ENCODE measurements at regions not wholly inside any gene's neighbourhood (a gene's known extent, or its start where the extent isn't known, plus 50 kb on each side); places are given as distances from the start of the nearest gene placed in this dataset.

- H3K4me1 ChIP-seq (ENCODE audit: control insufficient read depth, insufficient read depth, low read length): no peaks in the 10 kb centered on the region
- 94 to 98% methylated on average over 1 of the region's 2 CpGs for WGBS, 2 experiments
Measured at GRCh38 chr2:34308140-34308539, 709.0 kb upstream of the FAM98A start.

GRCh38 chr2:34307636-34308035 lies 708.5 kb upstream of the FAM98A start:
- H3K9me3 ChIP-seq (ENCODE audit: control insufficient read depth, low read length): no peaks in the 10 kb centered on the region
- 45 to 46% methylated on average over 2 of the region's 4 CpGs for WGBS, 2 experiments

More at GRCh38 chr2:34308140-34308539, 709.0 kb upstream of the FAM98A start:
- Histone ChIP-seq H3K36me3 (ENCODE audit: control insufficient read depth, insufficient read depth, low read length) (no peaks in the 10 kb centered on the region), H3K27ac (ENCODE audit: insufficient read depth, low read depth, low read length, poor library complexity, severe bottlenecking) (no peak overlapping the region), H3K9me3 (ENCODE audit: control insufficient read depth, low read length) (no peaks in the 10 kb centered on the region), H3K4me3 (ENCODE audit: insufficient read depth, low read depth, low read length) (no peak overlapping the region), H3K27me3 (ENCODE audit: control insufficient read depth, insufficient read depth, low read length, poor library complexity, severe bottlenecking) (no peaks in the 10 kb centered on the region)

DNA sequence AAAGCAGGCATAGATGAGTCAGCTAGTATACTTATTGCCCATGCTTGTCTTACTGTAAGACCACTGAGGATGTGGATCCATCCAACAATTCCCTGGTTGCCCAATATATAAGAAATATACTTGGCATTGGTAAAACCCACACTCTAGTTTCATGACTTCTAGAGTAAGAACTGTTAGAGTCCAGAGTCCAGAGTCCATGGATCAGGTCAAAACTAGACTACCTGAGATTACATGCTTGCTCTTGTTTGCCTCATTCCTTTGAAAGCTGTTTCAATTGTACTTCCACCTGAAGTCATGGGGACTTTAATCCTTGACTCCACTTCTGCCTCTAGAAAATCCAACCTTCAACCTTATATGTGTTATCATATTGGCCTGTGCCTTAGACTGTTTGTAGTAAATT lies 707.6 kb upstream of the FAM98A start:
- Histone ChIP-seq H3K4me1 (ENCODE audit: control insufficient read depth, insufficient read depth, low read length) (no peaks in the 10 kb centered on the region), H3K4me3 (ENCODE audit: insufficient read depth, low read depth, low read length) (no peak overlapping the region), H3K27ac (ENCODE audit: insufficient read depth, low read depth, low read length, poor library complexity, severe bottlenecking) (no peak overlapping the region), H3K36me3 (ENCODE audit: control insufficient read depth, insufficient read depth, low read length) (no peaks in the 10 kb centered on the region), H3K27me3 (ENCODE audit: control insufficient read depth, insufficient read depth, low read length, poor library complexity, severe bottlenecking) (no peaks in the 10 kb centered on the region), H3K9me3 (ENCODE audit: control insufficient read depth, low read length) (no peaks in the 10 kb centered on the region)

More at GRCh38 chr2:34307636-34308035, 708.5 kb upstream of the FAM98A start:
- Histone ChIP-seq H3K4me3 (ENCODE audit: insufficient read depth, low read depth, low read length) (no peak overlapping the region), H3K4me1 (ENCODE audit: control insufficient read depth, insufficient read depth, low read length) (no peaks in the 10 kb centered on the region), H3K27ac (ENCODE audit: insufficient read depth, low read depth, low read length, poor library complexity, severe bottlenecking) (no peak overlapping the region), H3K27me3 (ENCODE audit: control insufficient read depth, insufficient read depth, low read length, poor library complexity, severe bottlenecking) (no peaks in the 10 kb centered on the region), H3K36me3 (ENCODE audit: control insufficient read depth, insufficient read depth, low read length) (no peaks in the 10 kb centered on the region)

DNA sequence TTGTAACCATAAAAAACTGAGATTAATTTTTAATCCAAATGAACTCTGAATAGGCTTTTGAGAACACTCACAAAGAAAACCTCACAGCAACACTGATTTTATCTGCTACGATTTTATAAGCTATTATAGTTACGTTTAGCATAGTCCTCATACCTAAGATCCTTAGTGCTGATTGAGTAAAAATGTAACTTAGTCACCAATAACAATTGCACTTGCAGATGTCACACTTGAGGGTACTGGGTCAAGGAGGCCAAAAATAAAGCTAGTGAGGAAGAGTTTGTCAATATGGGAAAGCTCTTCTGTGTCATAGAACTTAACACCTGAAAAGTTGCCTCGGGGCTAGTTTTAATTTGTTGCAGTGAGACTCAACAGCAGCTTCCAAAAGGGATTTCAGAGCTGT lies 706.5 kb upstream of the FAM98A start:
- no peaks in the 10 kb centered on the region for H3K27me3 ChIP-seq (ENCODE audit: control insufficient read depth, insufficient read depth, low read length, poor library complexity, severe bottlenecking)
- no peaks in the 10 kb centered on the region for H3K9me3 ChIP-seq (ENCODE audit: control insufficient read depth, low read length)
- H3K27ac ChIP-seq (ENCODE audit: insufficient read depth, low read depth, low read length, poor library complexity, severe bottlenecking): no peak overlapping the region
- H3K4me1 ChIP-seq (ENCODE audit: control insufficient read depth, insufficient read depth, low read length): no peaks in the 10 kb centered on the region
- H3K4me3 ChIP-seq (ENCODE audit: insufficient read depth, low read depth, low read length): no peak overlapping the region
- no peaks in the 10 kb centered on the region for H3K36me3 ChIP-seq (ENCODE audit: control insufficient read depth, insufficient read depth, low read length)
- 87 to 91% methylated on average over 3 of the region's 3 CpGs for WGBS, 2 experiments

GRCh38 chr2:34294961-34295360 lies 695.9 kb upstream of the FAM98A start:
- no peaks in the 10 kb centered on the region for H3K4me1 ChIP-seq (ENCODE audit: control insufficient read depth, insufficient read depth, low read length)
- 93% methylated on average over 2 to 4 of the region's 4 CpGs for WGBS, 2 experiments
- H3K9me3 ChIP-seq (ENCODE audit: control insufficient read depth, low read length): no peaks in the 10 kb centered on the region
- H3K36me3 ChIP-seq (ENCODE audit: control insufficient read depth, insufficient read depth, low read length): no peaks in the 10 kb centered on the region
- H3K4me3 ChIP-seq (ENCODE audit: insufficient read depth, low read depth, low read length): no peak overlapping the region
- H3K27ac ChIP-seq (ENCODE audit: insufficient read depth, low read depth, low read length, poor library complexity, severe bottlenecking): no peak overlapping the region
- no peaks in the 10 kb centered on the region for H3K27me3 ChIP-seq (ENCODE audit: control insufficient read depth, insufficient read depth, low read length, poor library complexity, severe bottlenecking)

DNA sequence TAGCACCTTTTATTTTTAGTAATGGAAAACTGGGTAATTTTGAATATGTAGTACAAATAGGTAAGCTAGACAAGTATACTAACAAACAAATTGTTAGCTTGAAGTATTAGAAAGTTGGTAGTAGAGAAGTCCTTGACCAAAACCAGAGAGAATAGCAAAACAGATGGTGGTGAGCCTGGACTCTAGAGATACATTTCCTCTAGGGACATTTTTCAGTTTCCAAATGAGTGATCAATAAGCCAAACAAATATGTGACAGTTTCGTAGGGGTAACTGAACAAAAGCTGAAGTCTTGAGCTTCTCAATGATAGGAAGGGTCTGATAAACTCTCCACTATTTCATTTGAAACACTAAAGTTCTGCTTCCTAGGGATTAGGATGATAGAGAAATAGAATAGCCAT lies 692.0 kb upstream of the FAM98A start:
- Histone ChIP-seq H3K27ac (ENCODE audit: insufficient read depth, low read depth, low read length, poor library complexity, severe bottlenecking) (no peak overlapping the region), H3K4me1 (ENCODE audit: control insufficient read depth, insufficient read depth, low read length) (no peaks in the 10 kb centered on the region), H3K27me3 (ENCODE audit: control insufficient read depth, insufficient read depth, low read length, poor library complexity, severe bottlenecking) (no peaks in the 10 kb centered on the region), H3K4me3 (ENCODE audit: insufficient read depth, low read depth, low read length) (no peak overlapping the region), H3K36me3 (ENCODE audit: control insufficient read depth, insufficient read depth, low read length) (no peaks in the 10 kb centered on the region), H3K9me3 (ENCODE audit: control insufficient read depth, low read length) (no peaks in the 10 kb centered on the region)
- 88 to 100% methylated on average over 1 of the region's 1 CpG for WGBS, 2 experiments

GRCh38 chr2:34288016-34288415 lies 688.9 kb upstream of the FAM98A start:
- Histone ChIP-seq H3K4me1 (ENCODE audit: control insufficient read depth, insufficient read depth, low read length) (no peaks in the 10 kb centered on the region), H3K27ac (ENCODE audit: insufficient read depth, low read depth, low read length, poor library complexity, severe bottlenecking) (no peak overlapping the region), H3K36me3 (ENCODE audit: control insufficient read depth, insufficient read depth, low read length) (no peaks in the 10 kb centered on the region), H3K27me3 (ENCODE audit: control insufficient read depth, insufficient read depth, low read length, poor library complexity, severe bottlenecking) (no peaks in the 10 kb centered on the region), H3K9me3 (ENCODE audit: control insufficient read depth, low read length) (no peaks in the 10 kb centered on the region), H3K4me3 (ENCODE audit: insufficient read depth, low read depth, low read length) (no peak overlapping the region)

GRCh38 chr2:34280606-34281005 lies 681.5 kb upstream of the FAM98A start:
- H3K4me3 ChIP-seq (ENCODE audit: insufficient read depth, low read depth, low read length): no peak overlapping the region
- no peaks in the 10 kb centered on the region for H3K27me3 ChIP-seq (ENCODE audit: control insufficient read depth, insufficient read depth, low read length, poor library complexity, severe bottlenecking)
- H3K27ac ChIP-seq (ENCODE audit: insufficient read depth, low read depth, low read length, poor library complexity, severe bottlenecking): no peak overlapping the region
- H3K4me1 ChIP-seq (ENCODE audit: control insufficient read depth, insufficient read depth, low read length): no peaks in the 10 kb centered on the region
- no peaks in the 10 kb centered on the region for H3K9me3 ChIP-seq (ENCODE audit: control insufficient read depth, low read length)
- WGBS, 2 experiments: 100% methylated on average over 1 of the region's 1 CpG; no CpG with 5 or more reads in 1 of the 2 experiments
- H3K36me3 ChIP-seq (ENCODE audit: control insufficient read depth, insufficient read depth, low read length): no peaks in the 10 kb centered on the region

DNA sequence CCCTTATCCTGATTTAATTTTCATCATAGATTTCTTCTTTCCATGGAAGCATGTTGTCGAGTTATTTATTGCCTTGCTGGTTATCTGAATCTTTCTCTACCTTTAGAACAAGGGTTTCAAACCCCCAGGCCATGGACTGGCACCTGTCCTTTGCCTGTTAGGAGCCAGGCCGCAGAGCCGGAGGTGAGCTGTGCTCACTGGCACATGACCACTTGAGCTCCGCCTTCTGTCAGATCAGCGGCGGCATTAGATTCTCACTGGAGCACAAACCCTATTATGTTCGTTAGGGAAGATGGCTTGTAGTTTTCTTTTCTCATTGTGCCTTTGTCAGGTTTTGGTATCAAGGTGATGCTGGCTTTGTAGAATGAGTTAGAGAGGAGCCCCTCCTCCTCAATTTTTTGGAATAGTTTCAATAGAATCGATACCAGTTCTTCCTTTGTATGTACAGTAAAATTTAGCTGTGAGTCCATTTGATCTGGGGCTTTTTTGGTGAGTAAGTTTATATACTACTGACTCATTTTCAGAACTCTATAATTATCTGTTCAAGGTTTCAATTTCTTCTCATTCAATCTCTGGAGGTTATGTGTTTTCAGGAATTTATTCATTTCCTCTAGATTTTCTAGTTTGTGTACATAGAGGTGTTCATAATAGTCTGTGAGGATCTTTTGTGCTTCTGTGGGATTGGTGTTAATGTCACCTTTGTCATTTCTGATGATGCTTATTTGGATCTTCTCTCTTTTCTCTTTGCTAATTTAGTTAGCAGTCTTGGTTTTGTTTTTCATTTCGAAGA lies 668.0 kb upstream of the FAM98A start:
- Histone ChIP-seq H3K36me3 (ENCODE audit: control insufficient read depth, insufficient read depth, low read length) (no peaks in the 10 kb centered on the region), H3K27me3 (ENCODE audit: control insufficient read depth, insufficient read depth, low read length, poor library complexity, severe bottlenecking) (no peaks in the 10 kb centered on the region), H3K4me3 (ENCODE audit: insufficient read depth, low read depth, low read length) (no peak overlapping the region), H3K27ac (ENCODE audit: insufficient read depth, low read depth, low read length, poor library complexity, severe bottlenecking) (no peak overlapping the region), H3K9me3 (ENCODE audit: control insufficient read depth, low read length) (no peaks in the 10 kb centered on the region), H3K4me1 (ENCODE audit: control insufficient read depth, insufficient read depth, low read length) (no peaks in the 10 kb centered on the region)
- 94 to 96% methylated on average over 8 of the region's 9 CpGs for WGBS, 2 experiments

DNA sequence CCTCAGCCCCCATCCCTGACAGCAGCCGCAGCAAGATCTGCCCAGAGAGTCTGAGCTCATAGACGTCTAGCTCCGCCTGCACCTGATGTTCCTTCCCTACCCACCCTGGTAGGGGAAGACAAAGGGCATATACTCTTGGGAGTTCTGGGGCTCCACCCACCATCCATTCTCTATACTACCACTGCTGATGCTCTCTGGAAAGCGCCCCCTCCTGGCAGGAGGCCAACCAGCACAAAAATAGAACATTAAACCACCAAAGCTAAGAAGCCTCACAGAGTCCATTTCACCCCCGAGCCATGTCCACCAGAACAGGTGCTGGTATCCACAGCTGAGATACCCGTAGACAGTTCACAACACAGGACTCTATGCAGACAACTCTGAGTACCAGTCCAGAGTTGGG lies 662.6 kb upstream of the FAM98A start:
- H3K27ac ChIP-seq (ENCODE audit: insufficient read depth, low read depth, low read length, poor library complexity, severe bottlenecking): no peak overlapping the region
- no peaks in the 10 kb centered on the region for H3K36me3 ChIP-seq (ENCODE audit: control insufficient read depth, insufficient read depth, low read length)
- H3K4me3 ChIP-seq (ENCODE audit: insufficient read depth, low read depth, low read length): no peak overlapping the region
- no peaks in the 10 kb centered on the region for H3K9me3 ChIP-seq (ENCODE audit: control insufficient read depth, low read length)
- H3K4me1 ChIP-seq (ENCODE audit: control insufficient read depth, insufficient read depth, low read length): no peaks in the 10 kb centered on the region
- 83 to 87% methylated on average over 6 of the region's 6 CpGs for WGBS, 2 experiments
- H3K27me3 ChIP-seq (ENCODE audit: control insufficient read depth, insufficient read depth, low read length, poor library complexity, severe bottlenecking): no peaks in the 10 kb centered on the region

All from ectodermal cell (in vitro differentiated cells).